Prostate gland (tissue), 2 donors: ENCODE measurements at regions not wholly inside any gene's neighbourhood (a gene's known extent, or its start where the extent isn't known, plus 50 kb on each side); places are given as distances from the start of the nearest gene placed in this dataset.

Source experiments
- CTCF ChIP-seq, 4 experiments: fragments of 200-600 bp in 2 of 4; fragments of 450-650 bp in 2 of 4; sonication (generic) in 2 of 4; IDR thresholded peaks; 1 replicate in 3 of 4; 2 replicates in 1 of 4; pipeline ENCODE4 v1.5.1; 2016 to 2019; ENCODE audit warnings: antibody characterized with exemption in 4 of 4, mild to moderate bottlenecking in 2 of 4, moderate library complexity in 2 of 4
- POLR2A ChIP-seq: fragments of 450-650 bp; IDR thresholded peaks from one replicate; pipeline ENCODE4 v1.6.1; 2016; ENCODE audit warnings: antibody characterized with exemption, mild to moderate bottlenecking

- no peak for TF ChIP-seq CTCF (IDR thresholded peaks at IDR 0.05)
- TF ChIP-seq POLR2A, result no peak
Observed at GRCh38 chr1:195594322-195594721, 1013.9 kb downstream of the KCNT2 start.
